Neural progenitor cell (in vitro differentiated cells): ENCODE measurements at regions not wholly inside any gene's neighbourhood (a gene's known extent, or its start where the extent isn't known, plus 50 kb on each side); places are given as distances from the start of the nearest gene placed in this dataset.
"Not testable (repeated sequence)": the region's sequence is repeated elsewhere in the genome, so short reads cannot be mapped to it uniquely, and the experiment has no call there.

Source experiments
- DNase-seq: peaks from one replicate; pipeline ENCODE4 v3.0.0-alpha.2; 2016; ENCODE audit warnings: low spot score
- H2AFZ ChIP-seq: fragments of 200-600 bp; sonication (generic); replicated peaks from 2 replicates; pipeline ENCODE4 v1.6.1; 2016; ENCODE audit warnings: antibody characterized with exemption
- H3F3A ChIP-seq: fragments of 200-600 bp; sonication (generic); 2 replicates; pipeline ENCODE4 v1.6.1; 2016; ENCODE audit warnings: antibody characterized with exemption, low read depth
- H3K27ac ChIP-seq: fragments of 200-600 bp; sonication (generic); 2 replicates; pipeline ENCODE4 v1.5.1; 2016; ENCODE audit warnings: mild to moderate bottlenecking
- H3K27me3 ChIP-seq: fragments of 200-600 bp; sonication (generic); 2 replicates; pipeline ENCODE4 v1.6.1; 2016; ENCODE audit warnings: mild to moderate bottlenecking, moderate library complexity
- H3K36me3 ChIP-seq: fragments of 200-600 bp; sonication (generic); 2 replicates; pipeline ENCODE4 v1.5.1; 2016
- H3K4me1 ChIP-seq: fragments of 200-600 bp; sonication (generic); 2 replicates; pipeline ENCODE4 v1.6.1; 2016; ENCODE audit warnings: mixed run types
- H3K4me2 ChIP-seq: fragments of 200-600 bp; sonication (generic); 2 replicates; pipeline ENCODE4 v1.6.1; 2016
- H3K4me3 ChIP-seq: fragments of 200-600 bp; sonication (generic); 2 replicates; pipeline ENCODE4 v1.5.1; 2016
- H3K79me2 ChIP-seq: fragments of 200-600 bp; sonication (generic); 2 replicates; pipeline ENCODE4 v1.6.1; 2016; ENCODE audit warnings: low read depth
- H3K9ac ChIP-seq: fragments of 200-600 bp; sonication (generic); 2 replicates; pipeline ENCODE4 v1.6.1; 2016
- H3K9me3 ChIP-seq: fragments of 200-600 bp; sonication (generic); 2 replicates; pipeline ENCODE4 v1.5.1; 2016; ENCODE audit warnings: low read depth
- H4K20me1 ChIP-seq: fragments of 200-600 bp; sonication (generic); 2 replicates; pipeline ENCODE4 v1.6.1; 2016; ENCODE audit warnings: low read depth
- H3K27ac Mint-ChIP-seq: 3 replicates; pipeline ENCODE4 v1.8.0; 2021; ENCODE audit warnings: mixed read lengths
- H3K27me3 Mint-ChIP-seq: 2 replicates; pipeline ENCODE4 v1.8.0; 2022; ENCODE audit warnings: low read depth, mild to moderate bottlenecking, inconsistent platforms, moderate library complexity, mixed read lengths; ENCODE audit not compliant: insufficient read depth
- H3K36me3 Mint-ChIP-seq: 3 replicates; pipeline ENCODE4 v1.8.0; 2021; ENCODE audit warnings: mixed read lengths
- H3K4me1 Mint-ChIP-seq: 3 replicates; pipeline ENCODE4 v1.8.0; 2021; ENCODE audit warnings: mixed read lengths
- H3K4me3 Mint-ChIP-seq: 3 replicates; pipeline ENCODE4 v1.8.0; 2021; ENCODE audit warnings: mild to moderate bottlenecking, moderate library complexity, mixed read lengths
- H3K9me3 Mint-ChIP-seq: 3 replicates; pipeline ENCODE4 v1.8.0; 2020; ENCODE audit warnings: mixed read lengths

- not testable (repeated sequence) for H3K4me1 ChIP-seq, H3K27me3 ChIP-seq, H3K9me3 Mint-ChIP-seq, H3K36me3 ChIP-seq, H3K9ac ChIP-seq, H3K4me2 ChIP-seq, H3K36me3 Mint-ChIP-seq, H3F3A ChIP-seq, H4K20me1 ChIP-seq, H3K4me1 Mint-ChIP-seq, H3K4me3 ChIP-seq, H3K79me2 ChIP-seq, H3K27ac ChIP-seq, H2AFZ ChIP-seq, H3K4me3 Mint-ChIP-seq, H3K27ac Mint-ChIP-seq, H3K27me3 Mint-ChIP-seq, DNase-seq, H3K9me3 ChIP-seq
Observed at GRCh38 chr1:206375552-206375951, 94.7 kb upstream of the IKBKE start.

- not testable (repeated sequence) for H3F3A ChIP-seq, H3K4me3 ChIP-seq, H3K79me2 ChIP-seq, H3K27me3 ChIP-seq, H3K27ac Mint-ChIP-seq, H3K27me3 Mint-ChIP-seq, DNase-seq, H3K4me1 Mint-ChIP-seq, H3K36me3 Mint-ChIP-seq, H3K4me3 Mint-ChIP-seq, H4K20me1 ChIP-seq, H3K4me1 ChIP-seq, H3K4me2 ChIP-seq, H3K9ac ChIP-seq, H3K36me3 ChIP-seq, H2AFZ ChIP-seq, H3K9me3 ChIP-seq, H3K27ac ChIP-seq, H3K9me3 Mint-ChIP-seq
Observed at GRCh38 chr1:206378506-206378905, 91.8 kb upstream of the IKBKE start.

GRCh38 chr1:206379245-206379644 is 91.0 kb upstream of the IKBKE start:
- H3K4me1 ChIP-seq, H3K79me2 ChIP-seq, H3K9me3 Mint-ChIP-seq, H3K27ac Mint-ChIP-seq, H3K9me3 ChIP-seq, H3K4me2 ChIP-seq, H3K9ac ChIP-seq, H3K27me3 ChIP-seq, H3F3A ChIP-seq, H4K20me1 ChIP-seq, H2AFZ ChIP-seq, H3K36me3 ChIP-seq, H3K36me3 Mint-ChIP-seq, DNase-seq, H3K4me1 Mint-ChIP-seq, H3K4me3 Mint-ChIP-seq, H3K27me3 Mint-ChIP-seq, H3K4me3 ChIP-seq, H3K27ac ChIP-seq: not testable (repeated sequence)

DNA sequence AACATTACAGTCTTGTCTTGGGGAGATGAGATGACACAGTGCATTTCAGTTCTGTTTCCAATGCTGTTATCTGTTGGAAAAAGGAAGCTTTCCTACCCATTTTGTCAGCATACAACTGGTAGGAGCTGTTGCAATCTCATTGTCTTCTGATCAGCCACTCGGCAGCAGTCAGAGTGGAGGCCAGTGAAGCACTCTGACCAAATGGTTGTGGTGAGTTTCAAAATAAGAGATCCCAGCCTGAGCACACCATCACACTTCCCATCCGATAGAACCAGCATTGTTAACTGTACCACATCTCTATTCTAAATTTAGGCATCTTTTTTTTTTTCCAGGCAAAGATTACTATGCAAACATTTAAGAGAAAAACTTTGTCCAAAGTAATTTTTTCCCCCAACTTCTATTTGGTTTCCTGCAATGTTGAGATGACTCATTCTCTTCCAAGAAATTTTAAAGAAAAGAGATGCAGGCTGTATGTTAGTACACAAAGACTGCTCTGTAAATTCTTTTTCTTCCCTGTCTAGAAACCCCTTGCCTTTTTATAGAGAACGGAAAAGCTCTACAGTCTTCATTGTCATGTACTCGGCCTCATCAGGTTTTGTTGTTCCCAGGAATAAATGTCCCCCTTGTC is 90.0 kb upstream of the IKBKE start:
- not testable (repeated sequence) for H3K27ac Mint-ChIP-seq, H3K36me3 Mint-ChIP-seq, H3K9me3 ChIP-seq, H3K4me1 ChIP-seq, H3K27me3 ChIP-seq, DNase-seq, H3K4me1 Mint-ChIP-seq, H3K27me3 Mint-ChIP-seq, H3K36me3 ChIP-seq, H2AFZ ChIP-seq, H4K20me1 ChIP-seq, H3K27ac ChIP-seq, H3K79me2 ChIP-seq, H3K4me3 ChIP-seq, H3F3A ChIP-seq, H3K4me2 ChIP-seq, H3K9me3 Mint-ChIP-seq, H3K9ac ChIP-seq, H3K4me3 Mint-ChIP-seq

GRCh38 chr1:206380791-206381610 is 89.3 kb upstream of the IKBKE start:
- H3K9me3 ChIP-seq, H3F3A ChIP-seq, H3K4me2 ChIP-seq, H3K27me3 ChIP-seq, H3K4me3 ChIP-seq, H2AFZ ChIP-seq, H3K36me3 ChIP-seq, H3K36me3 Mint-ChIP-seq, H3K4me1 ChIP-seq, H3K79me2 ChIP-seq, H3K9me3 Mint-ChIP-seq, H3K4me1 Mint-ChIP-seq, H4K20me1 ChIP-seq, H3K9ac ChIP-seq, H3K27ac ChIP-seq, H3K27ac Mint-ChIP-seq, H3K4me3 Mint-ChIP-seq, H3K27me3 Mint-ChIP-seq: not testable (repeated sequence)
- DNase-seq, result peak; percentile 5
